Psoas muscle (tissue), 7 donors: ENCODE measurements at regions not wholly inside any gene's neighbourhood (a gene's known extent, or its start where the extent isn't known, plus 50 kb on each side); places are given as distances from the start of the nearest gene placed in this dataset.

Experiments
- ATAC-seq, 4 donors: fragments of 200-7000 bp; cut with Tn5 transposase; one replicate each; pipeline ENCODE4 v1.9.1; 2020; ENCODE audit warnings: moderate library complexity in 3 of 4, mild to moderate bottlenecking in 2 of 4
- DNase-seq, 2 donors: peaks; one replicate each; pipeline ENCODE4 v3.0.0-alpha.2; 2020
- H3K27ac ChIP-seq: fragments of 200-600 bp; one replicate; pipeline ENCODE4 v1.8.0; 2022
- H3K27me3 ChIP-seq, 3 donors: fragments of 200-600 bp in 1 of 3; one replicate each; pipeline versions ENCODE4 v1.6.1 to v1.8.0; 2013 to 2022; ENCODE audit warnings: low read length in 2 of 3, mild to moderate bottlenecking in 2 of 3, moderate library complexity in 1 of 3; ENCODE audit not compliant: insufficient read depth in 3 of 3
- H3K36me3 ChIP-seq, 2 donors: fragments of 200-600 bp in 1 of 2; one replicate each; pipeline versions ENCODE4 v1.6.1 to v1.8.0; 2013 to 2022; ENCODE audit warnings: low read depth in 1 of 2, mild to moderate bottlenecking in 1 of 2, moderate library complexity in 1 of 2; ENCODE audit not compliant: insufficient read depth in 1 of 2
- H3K4me1 ChIP-seq: fragments of 200-600 bp; one replicate; pipeline ENCODE4 v1.8.0; 2022
- H3K4me3 ChIP-seq: fragments of 200-600 bp; one replicate; pipeline ENCODE4 v1.8.0; 2022; ENCODE audit warnings: mild to moderate bottlenecking
- H3K9me3 ChIP-seq: fragments of 200-600 bp; one replicate; pipeline ENCODE4 v1.8.0; 2022
- WGBS, 3 donors: extraction: QIAGEN DNeasy Blood & Tissue Kit; methylation state at CpG; one replicate each; pipeline versions ENCODE4 v1.1.6 to v1.1.7; 2013; 5-methylcytosine and 5-hydroxymethylcytosine counted together
- intact Hi-C, 2 donors: fragments of 100-400 bp; cut with DNase I; formaldehyde crosslinking; loops; one replicate each; pipeline versions ENCODE4 v1.11.0 to v1.14.2; 2022
- TF ChIP-seq, protein P1 (sequence below): fragments of 200-600 bp; IDR thresholded peaks from one replicate; pipeline ENCODE4 v1.8.0; 2022; ENCODE audit warnings: antibody characterized with exemption
- donor health status: healthy with polysubstance abuse.
- donor health status: DM: no; HTN: no; CAD: no; lungs with moderate emphysema.
- donor health status: Bipolar disorder and iron deficiency.
- donor health status: healthy.
- donor health status: DM: yes; HTN: yes; CAD: no.
- donor health status: DM: no; HTN: no; CAD: no.
- donor health status: DM: yes; HTN: yes; CAD: no.

GRCh38 chr17:71428897-71429296, 691.9 kb upstream of the SOX9 start:
- DNase-seq, result no peak
- no peak for ATAC-seq
- Histone ChIP-seq H3K9me3 (peaks cover 4% of the 10 kb centered on the region), H3K36me3 (no peaks in the 10 kb centered on the region), H3K4me3 (no peak overlapping the region), H3K4me1 (no peaks in the 10 kb centered on the region), H3K27ac (no peak overlapping the region), H3K27me3 (no peaks in the 10 kb centered on the region)
- intact Hi-C loops, result no loop called here
- TF ChIP-seq, protein P1, sequence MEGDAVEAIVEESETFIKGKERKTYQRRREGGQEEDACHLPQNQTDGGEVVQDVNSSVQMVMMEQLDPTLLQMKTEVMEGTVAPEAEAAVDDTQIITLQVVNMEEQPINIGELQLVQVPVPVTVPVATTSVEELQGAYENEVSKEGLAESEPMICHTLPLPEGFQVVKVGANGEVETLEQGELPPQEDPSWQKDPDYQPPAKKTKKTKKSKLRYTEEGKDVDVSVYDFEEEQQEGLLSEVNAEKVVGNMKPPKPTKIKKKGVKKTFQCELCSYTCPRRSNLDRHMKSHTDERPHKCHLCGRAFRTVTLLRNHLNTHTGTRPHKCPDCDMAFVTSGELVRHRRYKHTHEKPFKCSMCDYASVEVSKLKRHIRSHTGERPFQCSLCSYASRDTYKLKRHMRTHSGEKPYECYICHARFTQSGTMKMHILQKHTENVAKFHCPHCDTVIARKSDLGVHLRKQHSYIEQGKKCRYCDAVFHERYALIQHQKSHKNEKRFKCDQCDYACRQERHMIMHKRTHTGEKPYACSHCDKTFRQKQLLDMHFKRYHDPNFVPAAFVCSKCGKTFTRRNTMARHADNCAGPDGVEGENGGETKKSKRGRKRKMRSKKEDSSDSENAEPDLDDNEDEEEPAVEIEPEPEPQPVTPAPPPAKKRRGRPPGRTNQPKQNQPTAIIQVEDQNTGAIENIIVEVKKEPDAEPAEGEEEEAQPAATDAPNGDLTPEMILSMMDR, result no peak

DNA sequence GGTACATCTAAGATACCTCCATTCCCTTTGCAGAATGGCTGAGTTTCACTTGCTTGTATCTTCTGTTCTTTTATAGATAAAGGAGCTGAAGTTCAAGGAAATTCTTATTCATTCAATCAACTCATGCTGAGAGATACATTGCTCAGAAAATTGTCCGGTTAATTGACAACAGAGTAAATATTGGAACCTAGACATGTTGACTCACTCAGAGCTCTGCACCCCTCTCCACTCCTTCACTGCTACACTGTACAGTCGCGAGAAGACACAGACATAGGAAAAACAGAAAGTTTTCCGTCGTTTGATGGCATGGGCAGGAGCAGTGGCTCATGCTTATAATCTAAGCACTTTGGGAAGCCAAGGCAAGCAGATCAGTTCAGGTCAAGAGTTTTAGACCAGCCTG, 690.5 kb upstream of the SOX9 start:
- Histone ChIP-seq H3K4me1 (no peaks in the 10 kb centered on the region), H3K27me3 (no peaks in the 10 kb centered on the region), H3K9me3 (peaks cover 4% of the 10 kb centered on the region), H3K4me3 (no peak overlapping the region), H3K27ac (no peak overlapping the region), H3K36me3 (no peaks in the 10 kb centered on the region)
- ATAC-seq (no peak), DNase-seq (no peak)
- TF ChIP-seq, protein P1, result no peak
- 92 to 94% (median 93%) methylated on average over 5 of the region's 5 CpGs for WGBS, 3 donors
- intact Hi-C loops, result no loop called here

- 37 to 66% (median 48%) methylated on average over 2 of the region's 2 CpGs for WGBS, 3 donors
- no peaks in the 10 kb centered on the region for H3K36me3 ChIP-seq
- peaks cover 4% of the 10 kb centered on the region for H3K9me3 ChIP-seq
- DNase-seq, result no peak
- no peak overlapping the region for H3K27ac ChIP-seq
- TF ChIP-seq, protein P1, result no peak
- H3K4me1 ChIP-seq, result no peaks in the 10 kb centered on the region
- H3K27me3 ChIP-seq, result no peaks in the 10 kb centered on the region
- H3K4me3 ChIP-seq, result no peak overlapping the region
- intact Hi-C loops, result no loop called here
- no peak for ATAC-seq
These were observed 689.7 kb upstream of the SOX9 start for GRCh38 chr17:71431146-71431545.

- TF ChIP-seq, protein P1, result no peak
- H3K9me3 ChIP-seq, result peaks cover 4% of the 10 kb centered on the region
- DNase-seq, result no peak
These were observed 688.2 kb upstream of the SOX9 start for GRCh38 chr17:71432378-71433315.

DNA sequence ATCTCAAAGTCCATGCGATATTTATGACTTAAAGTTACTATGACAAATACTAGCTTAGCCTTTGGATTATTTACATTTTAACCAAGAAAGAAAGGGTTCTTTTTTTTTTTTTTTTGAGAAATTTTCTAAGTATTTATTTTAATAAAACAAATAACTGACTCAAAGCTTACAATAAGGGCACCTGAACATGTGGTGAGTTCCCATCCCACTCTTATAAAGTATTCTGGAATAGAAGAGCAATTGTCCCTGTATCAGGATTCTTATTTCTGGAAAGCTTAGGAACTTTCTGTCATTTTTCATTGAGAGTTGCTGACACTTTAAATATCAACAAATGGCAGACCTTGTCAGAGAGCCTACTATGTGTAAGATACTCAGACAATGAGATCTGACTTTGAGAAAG, 686.1 kb upstream of the SOX9 start:
- no peaks in the 10 kb centered on the region for H3K27me3 ChIP-seq
- H3K27ac ChIP-seq, result no peak overlapping the region
- no peaks in the 10 kb centered on the region for H3K9me3 ChIP-seq
- intact Hi-C loops, result no loop called here
- H3K4me1 ChIP-seq, result no peaks in the 10 kb centered on the region
- no peaks in the 10 kb centered on the region for H3K36me3 ChIP-seq
- TF ChIP-seq, protein P1, result no peak
- DNase-seq, result no peak
- no peak overlapping the region for H3K4me3 ChIP-seq
- 94 to 98% (median 95%) methylated on average over 1 of the region's 1 CpG for WGBS, 3 donors
- no peak for ATAC-seq

More at GRCh38 chr17:71432378-71433315, 688.2 kb upstream of the SOX9 start:
- no peak overlapping the region for H3K27ac ChIP-seq
- H3K4me3 ChIP-seq, result no peak overlapping the region
- intact Hi-C loops, result no loop called here
- H3K4me1 ChIP-seq, result no peaks in the 10 kb centered on the region
- WGBS, 3 donors, result 48 to 70% (median 53%) methylated on average over 2 of the region's 2 CpGs
- no peaks in the 10 kb centered on the region for H3K27me3 ChIP-seq
- no peaks in the 10 kb centered on the region for H3K36me3 ChIP-seq
- no peak for ATAC-seq
